ENCODE measurements at regions not wholly inside any gene's neighbourhood (a gene's known extent, or its start where the extent isn't known, plus 50 kb on each side); places are given as distances from the start of the nearest gene placed in this dataset.
A peak's percentile ranks its signal among the peaks of the same experiment; 100 is the strongest.
"Not testable (repeated sequence)": the region's sequence is repeated elsewhere in the genome, so short reads cannot be mapped to it uniquely, and the experiment has no call there.

DNA sequence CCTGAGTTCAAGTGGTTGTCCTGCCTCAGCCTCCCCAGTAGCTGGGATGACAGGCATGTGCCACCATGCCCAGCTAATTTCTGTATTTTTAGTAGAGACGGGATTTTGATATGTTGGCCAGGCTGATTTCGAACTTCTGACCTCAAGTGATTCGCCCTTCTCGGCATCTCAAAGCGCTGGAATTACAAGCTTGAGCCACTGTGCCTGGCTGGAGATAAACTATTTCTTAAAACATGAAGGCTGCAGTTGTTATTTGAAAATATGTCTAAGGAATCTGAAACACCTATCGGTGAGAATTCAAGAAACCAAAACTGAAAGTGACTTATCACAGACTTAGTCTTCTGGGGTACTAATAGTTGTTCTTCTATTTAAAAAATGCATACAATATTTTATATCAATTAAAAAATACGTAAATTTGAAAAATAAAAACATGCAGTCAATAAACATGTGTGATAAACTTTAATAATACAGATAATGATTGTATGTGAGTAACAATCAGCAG is 176.9 kb upstream of the PRSS58 start:
- H3K27ac Mint-ChIP-seq = peak overlapping the region; percentile 57
- peak overlapping the region; percentile 65 for H3K4me3 Mint-ChIP-seq
- CTCF ChIA-PET = interaction anchor here (0.8 to 3.3 kb wide), 11 partner anchors 10 to 781 kb away, joined by 3 to 14 read pairs (median 3); no protein-coding TSS in a partner anchor
- POLR2A ChIA-PET = interaction anchor here (1.5 to 2.3 kb wide), 2 partner anchors 9 to 363 kb away, joined by 9 to 15 read pairs; no protein-coding TSS in a partner anchor
- H3K4me1 Mint-ChIP-seq = peaks cover 40% of the 10 kb centered on the region
- no peaks in the 10 kb centered on the region for H3K36me3 Mint-ChIP-seq (ENCODE audit: low read depth)
- H3K9me3 Mint-ChIP-seq = no peaks in the 10 kb centered on the region
- peaks cover 2% of the 10 kb centered on the region for H3K27me3 Mint-ChIP-seq
- no peak for DNase-seq

DNA sequence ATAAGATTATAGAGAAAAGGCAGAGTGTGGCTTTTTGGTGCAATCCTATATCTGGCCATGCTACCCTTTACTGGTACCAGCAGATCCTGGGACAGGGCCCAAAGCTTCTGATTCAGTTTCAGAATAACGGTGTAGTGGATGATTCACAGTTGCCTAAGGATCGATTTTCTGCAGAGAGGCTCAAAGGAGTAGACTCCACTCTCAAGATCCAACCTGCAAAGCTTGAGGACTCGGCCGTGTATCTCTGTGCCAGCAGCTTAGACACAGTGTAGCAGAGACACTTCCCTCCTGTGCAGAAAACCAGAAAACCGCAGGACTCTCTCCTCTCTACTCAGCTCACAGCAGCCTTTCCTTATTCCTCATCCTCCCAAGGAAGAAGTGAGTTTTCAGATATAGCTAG is 176.3 kb upstream of the PRSS58 start:
- Mint-ChIP-seq H3K27ac (peak overlapping the region; percentile 48), H3K4me3 (peak overlapping the region; percentile 65), H3K4me1 (peaks cover 39% of the 10 kb centered on the region)
- not testable (repeated sequence) for DNase-seq; H3K9me3 Mint-ChIP-seq; H3K27me3 Mint-ChIP-seq; H3K36me3 Mint-ChIP-seq (ENCODE audit: low read depth)
- POLR2A ChIA-PET = interaction anchor here (1.2 to 2.3 kb wide), 4 partner anchors 9 to 374 kb away, joined by 3 to 15 read pairs (median 6); no protein-coding TSS in a partner anchor
- CTCF ChIA-PET = interaction anchor here (0.7 to 3.3 kb wide), 11 partner anchors 11 to 781 kb away, joined by 3 to 14 read pairs (median 3); no protein-coding TSS in a partner anchor

DNA sequence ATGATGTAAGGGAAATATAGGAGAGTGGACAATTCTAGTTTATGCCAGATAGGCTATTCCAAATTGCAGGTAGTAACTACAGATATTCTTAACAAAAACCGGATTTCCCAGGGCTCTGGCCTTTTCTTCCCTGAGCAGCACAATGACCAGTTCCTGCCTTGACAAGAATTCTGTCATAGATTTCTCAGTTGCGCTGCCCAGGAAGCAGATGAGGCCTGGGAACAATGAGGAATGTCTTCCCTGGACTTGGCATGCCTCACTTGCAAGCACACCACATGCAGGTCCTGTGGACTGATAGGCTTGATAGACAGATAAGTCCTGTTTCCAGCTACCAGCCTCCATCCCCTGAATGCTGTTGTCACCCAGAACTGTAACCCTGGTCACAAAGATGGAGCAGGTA is 174.5 kb upstream of the PRSS58 start:
- DNase-seq = no peak
- Mint-ChIP-seq H3K36me3 (ENCODE audit: low read depth) (no peaks in the 10 kb centered on the region), H3K4me1 (peaks cover 34% of the 10 kb centered on the region), H3K27me3 (peaks cover 3% of the 10 kb centered on the region), H3K9me3 (no peaks in the 10 kb centered on the region), H3K27ac (no peak overlapping the region), H3K4me3 (no peak overlapping the region)
- ChIA-PET CTCF (interaction anchor here (1.2 kb wide), 1 partner anchor 17 kb away, joined by 3 read pairs; no protein-coding TSS in a partner anchor), POLR2A (interaction anchor here (0.6 to 2.3 kb wide), 2 partner anchors 357 to 366 kb away, joined by 3 to 15 read pairs; no protein-coding TSS in a partner anchor)

DNA sequence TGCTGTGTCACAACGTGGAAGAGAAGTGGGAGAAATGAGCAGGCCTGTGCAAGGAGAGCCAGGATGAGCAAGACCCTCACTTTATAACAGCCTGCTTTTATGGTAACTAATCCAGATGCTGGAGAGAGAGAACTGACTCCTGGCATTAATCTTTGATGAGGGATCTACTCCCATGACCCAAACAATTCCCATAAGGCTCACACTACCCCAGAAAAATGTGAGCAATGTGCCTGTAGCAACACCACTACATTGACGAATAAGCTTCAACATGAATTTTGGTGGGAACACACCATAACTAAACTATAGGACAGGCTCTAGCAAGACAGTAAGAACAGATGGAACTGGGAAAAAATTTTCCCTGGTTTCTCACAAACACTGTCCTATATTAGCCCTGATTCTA is 173.6 kb upstream of the PRSS58 start:
- ChIA-PET CTCF (interaction anchor here (1.4 kb wide), 1 partner anchor 52 kb away, joined by 4 read pairs; no protein-coding TSS in a partner anchor), POLR2A (no interaction called here)
- H3K4me3 Mint-ChIP-seq = no peak overlapping the region
- no peaks in the 10 kb centered on the region for H3K36me3 Mint-ChIP-seq (ENCODE audit: low read depth)
- no peaks in the 10 kb centered on the region for H3K9me3 Mint-ChIP-seq
- no peak for DNase-seq
- peaks cover 34% of the 10 kb centered on the region for H3K4me1 Mint-ChIP-seq
- H3K27ac Mint-ChIP-seq = no peak overlapping the region
- H3K27me3 Mint-ChIP-seq = peaks cover 4% of the 10 kb centered on the region

DNA sequence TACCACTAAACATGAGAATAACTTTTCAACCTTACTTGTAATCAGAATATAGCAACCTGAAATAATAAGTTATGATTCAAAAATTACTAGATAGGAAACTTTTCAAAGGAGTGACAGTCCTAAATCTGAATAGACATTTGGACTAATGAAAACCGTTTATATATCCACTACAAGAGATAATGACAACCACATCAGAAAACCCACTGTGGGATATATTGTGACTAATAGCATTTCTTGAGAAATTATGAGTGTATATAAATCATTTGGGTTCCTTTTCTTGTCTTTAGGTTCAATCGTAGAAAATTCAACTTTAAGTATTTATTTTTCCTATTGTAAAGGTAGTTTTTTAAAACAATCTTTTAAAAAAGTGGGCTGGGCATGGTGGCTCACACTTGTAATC is 170.2 kb upstream of the PRSS58 start:
- Mint-ChIP-seq H3K4me1 (peaks cover 6% of the 10 kb centered on the region), H3K36me3 (ENCODE audit: low read depth) (no peaks in the 10 kb centered on the region), H3K27me3 (peaks cover 4% of the 10 kb centered on the region), H3K4me3 (no peak overlapping the region), H3K9me3 (no peaks in the 10 kb centered on the region), H3K27ac (no peak overlapping the region)
- ChIA-PET POLR2A (no interaction called here), CTCF (interaction anchor here (1.0 kb wide), 1 partner anchor 15 kb away, joined by 3 read pairs; no protein-coding TSS in a partner anchor)
- no peak for DNase-seq

DNA sequence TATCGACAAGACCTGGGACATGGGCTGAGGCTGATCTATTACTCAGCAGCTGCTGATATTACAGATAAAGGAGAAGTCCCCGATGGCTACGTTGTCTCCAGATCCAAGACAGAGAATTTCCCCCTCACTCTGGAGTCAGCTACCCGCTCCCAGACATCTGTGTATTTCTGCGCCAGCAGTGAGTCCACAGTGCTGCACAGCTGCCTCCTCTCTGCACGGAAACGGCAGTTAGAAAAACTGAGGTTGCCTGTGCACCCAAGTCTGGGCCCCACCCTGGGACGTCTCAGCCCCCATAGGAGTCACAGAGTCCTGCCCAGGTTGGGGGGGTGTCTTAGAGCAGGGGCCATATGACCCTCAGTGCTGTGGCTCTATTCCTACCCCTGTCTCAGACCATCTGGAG is 167.4 kb upstream of the PRSS58 start:
- Mint-ChIP-seq H3K27ac (no peak overlapping the region), H3K36me3 (ENCODE audit: low read depth) (no peaks in the 10 kb centered on the region), H3K4me3 (no peak overlapping the region), H3K9me3 (no peaks in the 10 kb centered on the region), H3K27me3 (peaks cover 4% of the 10 kb centered on the region), H3K4me1 (peaks cover 6% of the 10 kb centered on the region)
- no peak for DNase-seq
- CTCF ChIA-PET = interaction anchor here (0.8 to 1.2 kb wide), 3 partner anchors 12 to 790 kb away, joined by 3 to 4 read pairs (median 4); no protein-coding TSS in a partner anchor
- POLR2A ChIA-PET = interaction anchor here (0.9 to 1.6 kb wide), 3 partner anchors 9 to 383 kb away, joined by 3 to 9 read pairs (median 5); no protein-coding TSS in a partner anchor

DNA sequence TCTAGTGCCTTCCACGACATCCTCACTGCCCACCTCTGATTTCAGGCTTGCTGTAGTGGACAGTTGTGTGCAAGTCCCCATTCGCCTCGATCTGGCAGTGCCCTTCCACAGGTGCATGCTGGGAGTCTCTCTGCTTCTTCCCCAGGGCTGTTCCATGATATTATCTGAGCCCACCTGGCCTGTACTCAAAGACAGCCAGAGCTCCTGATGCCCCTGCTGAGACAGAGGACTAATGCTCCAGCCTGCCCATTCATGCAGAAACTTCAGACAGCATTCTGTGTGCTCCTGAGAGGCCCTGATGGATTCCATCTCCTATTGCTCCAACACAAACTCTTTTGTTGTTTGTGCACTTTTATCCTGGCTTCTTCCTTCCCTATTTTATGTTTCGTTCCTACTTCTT is 164.8 kb upstream of the PRSS58 start:
- Mint-ChIP-seq H3K4me3 (no peak overlapping the region), H3K36me3 (ENCODE audit: low read depth) (no peaks in the 10 kb centered on the region), H3K27me3 (peaks cover 1% of the 10 kb centered on the region), H3K27ac (no peak overlapping the region), H3K4me1 (peaks cover 5% of the 10 kb centered on the region), H3K9me3 (no peaks in the 10 kb centered on the region)
- DNase-seq = no peak
- ChIA-PET POLR2A (interaction anchor here (1.1 kb wide), 1 partner anchor 375 kb away, joined by 3 read pairs; no protein-coding TSS in a partner anchor), CTCF (interaction anchor here (0.9 to 1.3 kb wide), 3 partner anchors 11 to 36 kb away, joined by 3 to 4 read pairs (median 3); no protein-coding TSS in a partner anchor)

DNA sequence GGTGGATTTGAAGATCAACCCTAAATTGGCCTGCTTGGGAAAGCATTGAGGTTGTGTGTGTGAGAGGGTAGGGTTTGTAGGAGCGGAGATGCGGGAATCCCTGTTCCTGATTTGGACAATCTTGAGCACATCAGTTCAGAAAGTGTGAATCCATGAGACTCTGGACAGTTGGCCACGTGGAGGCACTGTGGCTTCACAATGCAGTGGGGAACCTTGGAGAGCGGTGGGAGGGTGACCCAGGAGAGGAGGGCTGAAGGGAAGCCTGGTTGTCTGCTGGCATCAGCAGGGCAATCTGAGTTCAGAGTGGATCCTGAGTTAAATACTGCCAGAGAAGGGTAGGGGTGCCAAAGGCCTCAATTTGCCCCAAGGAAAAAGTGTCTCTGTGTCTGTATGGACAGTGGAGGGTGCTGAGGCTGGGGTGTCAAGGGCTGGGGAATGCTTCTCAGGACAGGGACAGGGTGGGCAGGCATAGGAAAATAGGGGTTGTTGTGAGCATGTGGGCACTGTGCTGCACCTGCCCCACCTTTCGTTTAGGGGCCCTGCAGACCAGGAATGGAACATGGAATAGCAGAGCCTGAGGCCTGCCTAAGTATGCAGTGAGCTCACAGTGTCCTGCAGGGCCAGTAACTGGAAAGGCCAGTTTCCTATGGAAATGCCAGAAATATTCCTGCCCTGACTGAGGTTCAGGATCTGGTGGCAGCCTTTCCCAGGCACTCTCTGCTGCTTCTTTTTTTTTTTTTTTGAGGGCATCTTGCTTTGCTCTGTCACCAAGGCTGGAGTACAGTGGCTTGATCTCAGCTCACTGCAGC is 162.9 kb upstream of the PRSS58 start:
- no peak overlapping the region for H3K4me3 Mint-ChIP-seq
- H3K27me3 Mint-ChIP-seq = peaks cover 3% of the 10 kb centered on the region
- H3K36me3 Mint-ChIP-seq (ENCODE audit: low read depth) = no peaks in the 10 kb centered on the region
- H3K27ac Mint-ChIP-seq = no peak overlapping the region
- H3K4me1 Mint-ChIP-seq = peaks cover 5% of the 10 kb centered on the region
- ChIA-PET POLR2A (no interaction called here), CTCF (interaction anchor here (0.6 kb wide), 1 partner anchor 412 kb away, joined by 4 read pairs; no protein-coding TSS in a partner anchor)
- DNase-seq = no peak
- H3K9me3 Mint-ChIP-seq = no peaks in the 10 kb centered on the region

DNA sequence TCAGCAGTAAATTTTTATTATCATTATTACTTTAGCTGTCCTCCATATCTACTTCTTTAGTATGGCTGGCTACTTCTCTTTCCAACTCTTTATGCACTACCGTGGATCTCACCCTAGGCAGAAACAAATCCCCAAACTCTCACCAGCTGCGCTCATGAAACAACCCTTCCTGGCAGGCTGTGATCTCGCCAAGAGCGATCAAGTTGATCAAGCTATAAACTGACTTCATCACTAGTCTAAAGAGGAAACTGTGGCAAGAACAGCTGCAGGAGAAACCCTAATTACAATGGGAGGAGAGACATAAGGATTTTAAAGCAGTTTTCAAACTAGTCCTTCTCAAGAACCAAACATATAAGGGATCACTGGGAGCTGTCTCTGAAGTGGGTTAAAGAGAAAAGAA is 160.5 kb upstream of the PRSS58 start:
- no peak overlapping the region for H3K4me3 Mint-ChIP-seq
- ChIA-PET POLR2A (interaction anchor here (1.4 kb wide), 1 partner anchor 391 kb away, joined by 4 read pairs; no protein-coding TSS in a partner anchor), CTCF (interaction anchor here (1.5 kb wide), 1 partner anchor 65 kb away, joined by 6 read pairs; no protein-coding TSS in a partner anchor)
- no peak overlapping the region for H3K27ac Mint-ChIP-seq
- peaks cover 3% of the 10 kb centered on the region for H3K27me3 Mint-ChIP-seq
- no peak for DNase-seq
- no peaks in the 10 kb centered on the region for H3K36me3 Mint-ChIP-seq (ENCODE audit: low read depth)
- H3K9me3 Mint-ChIP-seq = no peaks in the 10 kb centered on the region
- H3K4me1 Mint-ChIP-seq = peaks cover 5% of the 10 kb centered on the region

DNA sequence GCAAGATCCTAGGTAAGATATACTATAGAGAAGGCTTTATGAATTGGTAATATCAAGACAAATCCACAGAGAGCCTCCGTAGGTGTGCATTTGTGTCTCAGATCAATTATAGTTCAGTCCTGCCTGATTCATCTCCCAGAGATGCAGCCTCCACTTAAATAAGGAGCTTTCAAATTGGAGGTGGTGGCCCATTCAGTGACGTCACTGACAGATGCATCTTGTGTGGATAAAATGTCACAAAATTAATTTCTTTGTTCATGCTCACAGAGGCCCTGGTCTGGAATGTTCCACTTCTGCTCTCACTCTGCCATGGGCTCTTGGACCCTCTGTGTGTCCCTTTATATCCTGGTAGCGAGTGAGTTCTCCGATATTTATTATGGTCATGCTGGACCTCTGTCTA is 157.1 kb upstream of the PRSS58 start:
- no peaks in the 10 kb centered on the region for H3K9me3 Mint-ChIP-seq
- no peak overlapping the region for H3K4me3 Mint-ChIP-seq
- H3K27ac Mint-ChIP-seq = peak overlapping the region; percentile 8
- no peak for DNase-seq
- peaks cover 8% of the 10 kb centered on the region for H3K4me1 Mint-ChIP-seq
- H3K27me3 Mint-ChIP-seq = peaks cover 3% of the 10 kb centered on the region
- ChIA-PET POLR2A (no interaction called here), CTCF (interaction anchor here (1.0 to 2.7 kb wide), 3 partner anchors 13 to 19 kb away, joined by 3 to 14 read pairs (median 5); no protein-coding TSS in a partner anchor)
- H3K36me3 Mint-ChIP-seq (ENCODE audit: low read depth) = no peaks in the 10 kb centered on the region

DNA sequence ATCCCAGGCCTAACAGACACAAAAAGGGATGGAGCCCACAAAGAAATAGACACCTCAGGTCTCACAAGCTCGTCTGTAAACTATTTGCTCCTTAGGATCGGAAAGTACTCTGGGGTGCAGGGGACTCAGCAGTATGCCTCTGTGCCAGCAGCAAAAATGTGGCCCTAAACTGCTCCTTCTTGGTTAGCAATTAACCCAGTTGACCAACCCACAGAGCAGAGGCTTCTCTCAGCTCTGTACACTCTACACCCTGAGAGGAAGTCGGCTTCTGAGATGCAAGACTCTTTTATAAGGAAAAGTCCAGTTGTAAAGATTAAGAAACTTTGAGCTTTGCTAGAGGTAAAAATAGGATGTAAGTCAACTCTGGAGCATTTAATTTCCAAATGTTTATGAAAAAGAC is 156.3 kb upstream of the PRSS58 start:
- no peak overlapping the region for H3K4me3 Mint-ChIP-seq
- H3K36me3 Mint-ChIP-seq (ENCODE audit: low read depth) = no peaks in the 10 kb centered on the region
- peaks cover 8% of the 10 kb centered on the region for H3K4me1 Mint-ChIP-seq
- H3K27ac Mint-ChIP-seq = no peak overlapping the region
- no peaks in the 10 kb centered on the region for H3K9me3 Mint-ChIP-seq
- DNase-seq = no peak
- POLR2A ChIA-PET = no interaction called here
- peaks cover 3% of the 10 kb centered on the region for H3K27me3 Mint-ChIP-seq
- CTCF ChIA-PET = interaction anchor here (1.0 to 2.7 kb wide), 5 partner anchors 12 to 397 kb away, joined by 3 to 14 read pairs (median 5); no protein-coding TSS in a partner anchor

DNA sequence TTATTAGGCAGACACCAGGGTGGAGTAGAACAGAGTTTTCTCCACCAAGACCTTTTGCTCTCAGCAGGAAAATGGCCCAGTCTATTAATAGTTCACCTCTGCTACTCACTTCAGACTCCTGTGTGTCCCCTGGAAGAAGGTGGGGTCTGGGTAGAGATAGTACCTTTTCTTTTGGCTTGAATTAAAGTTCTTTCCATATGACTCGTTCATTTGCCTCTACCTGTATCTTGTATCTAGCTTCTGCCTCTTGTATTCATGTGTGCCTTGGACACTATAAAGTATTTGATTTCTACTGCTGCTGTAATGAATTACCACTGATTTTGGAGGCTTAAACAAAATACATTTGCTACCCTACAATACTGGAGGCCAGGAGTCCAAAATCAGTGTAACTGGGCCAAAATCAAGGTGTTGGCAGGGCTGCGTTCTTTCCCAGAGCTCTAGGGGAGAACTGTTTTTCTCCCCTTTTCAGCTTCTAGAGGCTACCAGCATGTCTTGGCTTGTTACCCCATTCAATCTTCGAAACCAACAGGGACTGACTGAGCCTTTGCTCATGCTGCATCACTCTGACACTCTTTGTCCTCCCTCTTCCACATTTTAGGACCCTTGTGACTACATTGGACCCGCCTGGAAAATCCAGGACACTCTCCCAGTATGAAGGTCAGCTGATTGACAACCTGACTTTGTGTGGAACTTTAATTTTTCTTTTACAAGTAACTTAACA is 155.6 kb upstream of the PRSS58 start:
- no peak overlapping the region for H3K27ac Mint-ChIP-seq
- H3K36me3 Mint-ChIP-seq (ENCODE audit: low read depth) = no peaks in the 10 kb centered on the region
- no peak for DNase-seq
- H3K27me3 Mint-ChIP-seq = peaks cover 3% of the 10 kb centered on the region
- CTCF ChIA-PET = interaction anchor here (0.6 to 2.7 kb wide), 16 partner anchors 11 to 397 kb away, joined by 3 to 14 read pairs (median 4); no protein-coding TSS in a partner anchor
- no peak overlapping the region for H3K4me3 Mint-ChIP-seq
- POLR2A ChIA-PET = no interaction called here
- H3K9me3 Mint-ChIP-seq = no peaks in the 10 kb centered on the region
- peaks cover 6% of the 10 kb centered on the region for H3K4me1 Mint-ChIP-seq

Measured in activated CD4-positive, alpha-beta memory T cell treated with anti-CD3 and anti-CD28 coated beads, Interleukin-2, amount 10 ng/mL, durations not matched to agents 7 days and 5 days (primary cell).